ENCODE measurements at regions not wholly inside any gene's neighbourhood (a gene's known extent, or its start where the extent isn't known, plus 50 kb on each side); places are given as distances from the start of the nearest gene placed in this dataset.

DNA sequence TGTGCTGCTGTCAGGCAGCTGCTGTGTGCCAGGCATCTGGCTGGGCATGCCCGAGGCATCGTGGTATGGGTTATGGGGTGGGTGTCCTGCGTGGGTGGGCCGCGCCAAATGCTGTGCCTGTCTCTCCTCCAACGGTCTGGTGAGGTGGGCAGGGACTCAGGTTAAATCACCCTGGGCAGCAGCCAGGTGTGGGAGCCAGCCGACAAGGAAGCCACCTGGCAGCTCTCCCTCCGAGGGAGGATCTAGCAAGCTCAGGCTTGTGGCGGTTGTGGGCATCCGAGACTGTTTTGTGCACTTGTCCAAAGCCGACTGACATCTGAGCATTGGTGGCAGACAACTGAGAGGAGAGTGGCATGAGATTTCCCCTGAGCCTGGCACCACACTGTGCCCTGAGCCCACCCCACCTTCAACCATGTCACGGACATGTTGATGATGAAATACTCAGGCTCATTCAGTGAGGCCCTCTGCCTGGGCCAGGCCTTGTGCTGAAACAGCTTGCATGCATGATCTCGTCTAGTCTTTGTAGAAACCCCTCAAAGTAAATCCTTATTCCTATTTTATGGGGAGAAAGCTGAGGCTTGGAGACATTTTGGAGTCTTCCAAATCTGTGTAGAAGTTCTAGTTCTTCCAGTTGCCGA lies 181.8 kb upstream of the MYL2 start:
- DNase-seq: no peak

DNA sequence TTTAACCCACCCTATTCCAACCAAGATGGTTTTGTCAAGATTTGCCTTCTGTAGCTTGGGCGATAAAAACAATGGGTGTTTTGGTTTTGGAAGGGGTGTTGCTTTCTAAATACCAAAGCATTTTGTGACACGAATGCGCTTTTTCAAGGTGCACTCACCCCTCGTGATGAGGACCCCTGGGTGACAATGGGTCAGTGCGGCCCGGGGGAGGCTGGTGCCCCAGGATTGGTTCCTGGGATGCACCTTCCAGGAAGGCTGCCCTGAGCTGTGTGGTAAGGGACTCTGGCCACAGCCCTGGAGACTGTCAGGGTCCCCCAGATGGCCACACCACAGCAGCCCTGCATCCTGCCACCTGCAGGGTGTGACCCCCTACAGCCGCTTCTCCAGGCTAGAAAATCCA lies 180.6 kb upstream of the MYL2 start:
- no peak for DNase-seq

DNA sequence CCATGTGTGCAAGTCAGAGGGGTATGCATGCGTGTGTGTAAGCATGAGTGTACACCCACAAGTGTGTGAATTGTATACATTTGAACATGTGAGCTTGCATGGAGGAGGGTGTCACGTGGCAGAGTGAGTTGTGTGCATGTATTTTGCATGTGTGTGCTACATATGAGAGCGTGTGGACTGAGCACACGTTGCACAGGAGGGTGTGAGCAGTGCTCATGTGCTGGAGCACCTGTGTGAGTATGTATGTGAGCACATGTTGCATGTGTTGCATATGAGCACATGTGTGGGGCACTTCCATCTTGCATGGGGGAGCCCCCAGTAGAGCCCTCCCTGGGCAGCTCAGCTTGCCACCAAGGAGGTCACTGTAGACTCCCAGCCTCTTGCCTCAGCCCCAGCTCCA lies 180.2 kb upstream of the MYL2 start:
- DNase-seq: no peak

- no peak for DNase-seq
Observed at GRCh38 chr12:111100003-111100402, 179.6 kb upstream of the MYL2 start.

DNA sequence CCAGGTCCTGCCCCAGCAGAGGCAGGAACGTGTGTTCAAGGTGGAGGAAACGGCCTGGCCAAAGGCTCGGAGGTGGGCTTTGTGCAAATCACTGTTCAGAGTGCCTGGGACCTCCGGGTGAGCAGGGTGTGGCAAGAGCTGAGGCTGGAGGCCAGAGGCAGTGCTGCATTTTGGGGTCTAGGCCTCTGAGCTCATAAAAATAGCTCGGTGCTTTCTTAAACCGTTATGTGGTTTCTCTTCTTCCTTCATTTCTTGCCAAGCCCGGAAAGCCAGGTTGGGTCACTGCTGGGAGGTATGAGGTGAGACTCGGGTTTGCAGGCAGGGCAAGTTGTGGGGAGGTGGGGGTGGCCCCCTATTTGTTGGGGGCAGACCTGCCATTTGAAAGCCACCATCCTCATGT lies 178.8 kb upstream of the MYL2 start:
- DNase-seq: no peak

DNA sequence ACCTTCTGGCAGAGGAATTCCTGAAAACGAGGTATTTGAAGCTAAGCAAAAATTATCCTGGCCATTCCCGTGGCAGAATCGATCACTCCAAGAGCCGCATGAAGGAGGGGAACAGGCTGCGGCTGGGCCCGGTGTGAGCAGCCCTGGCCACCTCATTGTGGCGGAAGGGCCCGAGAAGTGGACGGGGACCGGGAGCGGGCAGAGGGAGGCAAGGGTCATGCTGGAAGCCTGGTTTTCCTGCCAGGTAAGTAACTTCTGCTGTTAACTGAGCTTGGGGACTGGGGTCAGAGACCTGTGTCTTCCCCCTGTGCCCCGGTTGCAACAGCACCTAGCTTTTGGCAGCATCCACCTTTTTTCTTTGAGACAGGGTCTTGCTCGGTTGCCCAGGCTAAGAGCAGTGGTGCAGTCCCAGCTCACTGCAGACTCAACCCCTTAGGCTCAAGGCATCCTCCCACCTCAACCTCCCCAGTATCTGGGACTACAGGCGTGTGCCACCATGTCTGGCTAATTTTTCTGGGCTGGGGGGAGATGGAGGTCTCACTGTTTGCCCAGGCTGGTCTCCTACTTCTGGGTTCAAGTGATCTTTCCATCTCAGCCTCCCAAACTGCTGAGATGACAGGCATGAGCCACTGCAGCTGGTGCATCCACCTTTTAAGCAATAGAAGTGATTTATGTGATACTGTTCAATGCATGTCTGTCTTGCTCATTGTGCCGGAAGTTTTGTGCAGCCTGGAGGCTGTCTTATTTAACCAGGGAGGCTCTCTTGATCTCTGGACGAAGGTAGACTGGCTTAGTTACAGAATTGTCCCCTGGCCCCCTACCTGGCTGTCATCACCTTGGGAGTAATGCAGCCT lies 174.0 kb upstream of the MYL2 start:
- DNase-seq: no peak

GRCh38 chr12:111093428-111094142 lies 173.2 kb upstream of the MYL2 start:
- DNase-seq: no peak

DNA sequence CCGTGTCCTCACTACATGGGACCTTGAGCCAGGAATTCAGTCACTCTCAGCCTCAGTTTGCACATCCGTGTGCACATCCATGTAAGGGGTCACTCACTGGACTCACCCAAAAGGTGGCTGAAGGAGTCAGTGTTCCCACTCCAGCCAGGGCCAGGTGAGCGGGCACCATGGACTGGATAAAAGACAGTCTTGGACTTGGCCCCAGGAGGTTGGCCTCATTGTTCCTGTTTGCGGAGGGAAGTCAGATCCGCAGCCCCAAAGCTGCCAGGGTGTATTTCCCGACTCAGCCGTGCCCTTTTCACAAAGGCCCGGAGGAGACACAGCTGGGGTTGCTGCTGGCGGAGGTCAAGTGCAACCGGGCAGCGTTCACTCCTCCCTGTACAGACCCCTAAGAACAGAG lies 170.7 kb upstream of the MYL2 start:
- no peak for DNase-seq

GRCh38 chr12:111089616-111090015 lies 169.2 kb upstream of the MYL2 start:
- no peak for DNase-seq

GRCh38 chr12:111088409-111088808 lies 168.0 kb upstream of the MYL2 start:
- DNase-seq: no peak

DNA sequence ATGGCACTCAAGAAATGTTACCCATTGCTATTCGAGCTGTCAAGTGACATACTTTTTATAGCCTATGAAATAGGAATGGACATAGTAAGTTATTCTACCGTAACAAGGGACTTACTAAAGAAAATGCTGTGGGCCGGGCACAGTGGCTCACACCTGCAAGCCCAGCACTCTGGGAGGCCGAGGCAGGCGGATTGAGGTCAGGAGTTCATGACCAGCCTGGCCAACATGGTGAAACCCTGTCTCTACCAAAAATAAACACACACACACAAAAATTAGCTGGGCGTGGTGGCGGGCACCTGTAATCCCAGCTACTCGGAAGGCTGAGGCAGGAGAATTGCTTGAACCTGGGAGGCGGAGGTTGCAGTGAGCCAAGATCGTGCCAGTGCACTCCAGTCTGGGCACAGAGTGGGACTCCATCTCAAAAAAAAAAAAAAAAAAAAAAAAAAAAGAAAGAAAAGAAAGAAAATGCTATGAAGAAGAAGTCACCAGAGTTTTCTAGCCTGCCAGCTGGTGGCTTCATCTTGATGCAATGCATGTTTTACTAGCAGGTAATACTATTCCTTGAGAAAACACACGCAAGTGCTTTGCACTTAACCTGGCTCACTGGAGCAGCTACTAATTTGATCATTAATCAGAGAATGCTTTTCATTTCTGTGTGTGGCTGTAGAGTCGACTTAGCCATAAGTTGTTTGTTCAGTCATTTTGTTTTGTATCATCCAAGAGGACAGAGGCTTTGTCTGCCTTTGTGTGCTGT lies 166.7 kb upstream of the MYL2 start:
- no peak for DNase-seq

DNA sequence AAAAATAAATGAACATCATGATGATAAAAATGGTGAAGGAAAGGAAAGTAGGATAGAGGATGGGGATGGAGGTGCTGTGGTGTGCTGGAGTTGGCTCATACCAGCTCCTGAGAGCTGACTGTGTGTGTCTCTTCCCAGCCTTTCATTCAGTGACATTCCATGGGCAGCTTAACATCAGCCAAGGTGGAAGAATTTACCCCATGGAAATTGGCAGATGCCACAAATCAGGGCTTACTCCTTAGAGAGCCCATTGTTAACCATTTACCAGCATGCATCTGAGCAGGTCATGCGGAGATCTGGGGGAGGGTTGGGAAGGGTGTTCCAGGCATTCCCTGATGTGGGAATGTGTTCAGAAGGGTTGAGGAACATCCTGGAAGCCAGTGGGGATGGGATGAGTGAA lies 164.7 kb upstream of the MYL2 start:
- no peak for DNase-seq

- no peak for DNase-seq
Observed at GRCh38 chr12:111084605-111085004, 164.2 kb upstream of the MYL2 start.

GRCh38 chr12:111084158-111084557 lies 163.8 kb upstream of the MYL2 start:
- no peak for DNase-seq

DNA sequence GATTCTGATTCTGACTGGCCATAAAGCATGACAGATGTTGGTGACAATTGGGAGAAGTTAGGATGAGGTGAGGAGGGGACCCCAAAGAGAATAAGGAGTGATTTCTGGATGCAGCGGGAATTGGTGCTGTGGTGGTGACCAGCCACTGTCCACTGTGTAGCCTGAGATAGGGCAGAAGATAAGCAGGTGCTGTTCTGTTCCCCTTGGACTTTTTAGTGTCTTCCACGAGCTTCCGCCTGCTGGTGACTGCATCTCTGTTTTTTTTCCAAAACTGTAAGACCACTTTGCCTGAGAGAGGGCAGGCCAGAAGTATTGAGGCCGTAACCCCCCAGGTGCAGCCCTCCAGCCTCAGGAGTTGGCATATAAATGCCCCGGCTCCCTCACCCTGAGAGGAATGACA lies 161.2 kb upstream of the MYL2 start:
- no peak for DNase-seq

- DNase-seq: no peak
Observed at GRCh38 chr12:111078731-111079130, 158.4 kb upstream of the MYL2 start.

DNA sequence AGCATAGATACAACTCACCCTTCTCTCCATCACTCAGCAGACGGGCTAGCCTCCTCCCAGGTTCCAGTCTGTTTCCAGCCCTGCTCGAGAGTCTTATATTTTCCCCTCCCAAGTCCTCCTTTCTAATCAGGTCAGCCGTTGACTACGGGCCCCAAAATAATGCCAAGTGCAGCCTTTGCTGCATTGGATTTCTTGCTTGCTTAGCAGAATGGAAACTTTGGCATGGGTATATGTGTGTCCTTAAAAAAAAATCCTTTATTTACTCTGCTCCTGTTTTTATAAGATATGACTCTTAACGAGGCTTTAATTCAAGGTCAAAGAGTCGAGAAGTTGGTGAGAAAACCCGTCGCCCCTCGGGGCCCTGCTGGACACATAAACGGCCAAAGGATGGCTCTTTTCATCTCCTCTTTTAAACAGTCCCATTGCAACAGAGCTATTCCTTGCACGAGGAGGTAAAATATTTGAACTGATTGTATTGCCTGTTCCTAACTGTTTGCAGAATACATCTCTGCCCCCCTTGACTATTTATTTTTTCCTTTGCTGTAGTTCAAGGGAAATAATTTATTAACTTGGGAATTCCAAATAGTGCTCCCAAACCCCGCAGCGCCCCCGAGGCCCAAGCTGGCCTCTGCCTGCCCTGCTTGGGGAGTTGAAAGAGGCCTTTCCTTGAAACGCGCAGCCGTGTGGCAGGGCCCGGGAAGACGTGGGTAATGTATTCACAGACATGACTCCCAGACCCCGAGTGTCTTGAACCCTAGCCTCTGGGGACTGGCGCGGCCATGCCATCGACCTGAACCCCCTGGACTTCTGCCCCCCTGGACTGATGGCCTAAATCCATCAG lies 156.5 kb upstream of the MYL2 start:
- no peak for DNase-seq

GRCh38 chr12:111076199-111076598 lies 155.8 kb upstream of the MYL2 start:
- no peak for DNase-seq

- no peak for DNase-seq
Observed at GRCh38 chr12:111074965-111075364, 154.6 kb upstream of the MYL2 start.

GRCh38 chr12:111074559-111074958 lies 154.2 kb upstream of the MYL2 start:
- peak; percentile 36 for DNase-seq

GRCh38 chr12:111073370-111073769 lies 153.0 kb upstream of the MYL2 start:
- no peak for DNase-seq

DNA sequence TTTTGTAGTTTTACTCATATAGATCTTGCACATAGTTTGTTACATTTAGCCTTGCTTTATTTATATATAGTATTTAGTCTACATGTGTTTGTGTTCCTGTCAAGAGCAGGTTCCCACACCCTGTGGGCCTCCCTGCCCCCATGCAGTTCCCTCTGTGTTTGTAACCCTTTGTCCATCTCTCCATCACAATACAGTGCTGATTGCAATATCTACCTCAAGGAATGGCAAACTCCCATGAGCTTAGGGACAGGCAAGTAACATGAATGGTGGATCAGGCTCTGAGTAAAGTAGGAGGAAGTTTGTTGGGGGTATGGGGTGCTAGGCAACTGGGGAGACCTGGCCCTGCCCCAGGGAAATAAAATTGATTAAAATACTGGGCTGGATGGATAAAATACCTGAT lies 151.9 kb upstream of the MYL2 start:
- no peak for DNase-seq

Data from NCI-H1694 (cell line).